HEK293T (cell line): ENCODE measurements at regions not wholly inside any gene's neighbourhood (a gene's known extent, or its start where the extent isn't known, plus 50 kb on each side); places are given as distances from the start of the nearest gene placed in this dataset.

Experiments
- CTBP1 ChIP-seq: fragments of 450-650 bp; IDR thresholded peaks from 2 replicates; pipeline ENCODE4 v1.6.1; 2016; ENCODE audit warnings: borderline replicate concordance
- SP1 ChIP-seq: fragments of 450-650 bp; IDR thresholded peaks from 2 replicates; pipeline ENCODE4 v1.6.1; 2017
- SUZ12 ChIP-seq: fragments of 450-650 bp; IDR thresholded peaks from 2 replicates; pipeline ENCODE4 v1.6.1; 2016; ENCODE audit warnings: mild to moderate bottlenecking
- TF ChIP-seq, protein P1 (sequence below): fragments of 450-650 bp; IDR thresholded peaks from 2 replicates; pipeline ENCODE4 v1.6.1; 2016

DNA sequence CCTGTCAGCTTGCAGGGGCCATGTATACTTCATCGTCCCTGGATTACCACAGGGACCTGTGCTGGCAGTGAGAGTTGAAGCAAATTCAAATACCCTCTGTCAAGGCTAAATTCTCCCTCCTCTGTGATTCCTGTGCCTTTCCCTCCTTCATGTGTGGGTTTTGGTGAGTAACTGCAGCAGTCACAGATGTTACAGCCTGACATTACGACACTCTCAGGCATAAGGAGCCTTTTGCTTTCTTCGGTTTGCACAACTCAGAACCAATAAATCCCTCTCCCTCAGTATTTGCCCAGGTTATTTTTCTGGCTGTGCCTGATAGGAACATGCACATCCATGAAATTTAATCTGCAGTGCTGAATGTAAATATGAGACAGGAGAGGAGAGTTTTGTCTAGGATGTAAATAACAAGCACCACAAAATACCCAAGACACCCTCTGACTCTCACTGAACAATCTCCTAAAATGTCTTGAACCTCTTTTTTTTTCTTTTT lies 997.2 kb upstream of the GHITM start:
- TF ChIP-seq CTBP1 (no peak), SUZ12 (no peak), SP1 (no peak)
- TF ChIP-seq, protein P1, sequence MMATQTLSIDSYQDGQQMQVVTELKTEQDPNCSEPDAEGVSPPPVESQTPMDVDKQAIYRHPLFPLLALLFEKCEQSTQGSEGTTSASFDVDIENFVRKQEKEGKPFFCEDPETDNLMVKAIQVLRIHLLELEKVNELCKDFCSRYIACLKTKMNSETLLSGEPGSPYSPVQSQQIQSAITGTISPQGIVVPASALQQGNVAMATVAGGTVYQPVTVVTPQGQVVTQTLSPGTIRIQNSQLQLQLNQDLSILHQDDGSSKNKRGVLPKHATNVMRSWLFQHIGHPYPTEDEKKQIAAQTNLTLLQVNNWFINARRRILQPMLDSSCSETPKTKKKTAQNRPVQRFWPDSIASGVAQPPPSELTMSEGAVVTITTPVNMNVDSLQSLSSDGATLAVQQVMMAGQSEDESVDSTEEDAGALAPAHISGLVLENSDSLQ: no peak
